ENCODE measurements at regions not wholly inside any gene's neighbourhood (a gene's known extent, or its start where the extent isn't known, plus 50 kb on each side); places are given as distances from the start of the nearest gene placed in this dataset.
"Not testable (repeated sequence)": the region's sequence is repeated elsewhere in the genome, so short reads cannot be mapped to it uniquely, and the experiment has no call there.

DNA sequence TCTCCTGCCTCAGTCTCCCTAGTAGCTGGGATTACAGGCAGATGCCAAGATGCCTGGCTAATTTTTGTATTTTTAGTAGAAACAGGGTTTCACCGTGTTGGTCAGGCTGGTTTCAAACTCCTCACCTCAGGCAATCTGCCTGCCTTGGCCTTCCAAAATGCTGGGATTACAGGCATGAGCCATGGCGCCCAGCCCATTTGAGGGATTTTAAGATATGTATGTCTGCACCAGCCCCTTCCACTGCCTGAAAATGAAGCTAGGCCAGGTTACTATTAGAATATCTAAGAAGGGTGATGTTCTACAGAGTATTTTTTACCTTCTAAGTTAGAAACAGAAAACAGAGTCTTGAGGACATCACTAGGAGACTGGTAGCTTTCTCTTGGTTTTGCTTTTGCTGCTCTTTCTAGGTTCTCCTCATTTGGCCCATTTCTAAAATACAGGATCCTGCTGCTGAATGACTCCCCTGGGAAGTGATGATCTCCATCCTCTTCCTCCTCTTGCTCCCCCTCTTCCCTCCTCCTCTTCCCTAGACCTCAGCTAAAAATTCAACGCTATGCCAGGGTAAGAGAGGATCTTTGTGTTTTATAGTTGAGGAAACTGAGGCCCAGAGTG, 118.5 kb downstream of the MYCN start:
- no peak for DNase-seq

GRCh38 chr2:16058256-16058655, 117.9 kb downstream of the MYCN start:
- DNase-seq, result no peak

- no peak for DNase-seq
Measured at GRCh38 chr2:16057661-16058060, 117.3 kb downstream of the MYCN start.

GRCh38 chr2:16055848-16056580, 115.7 kb downstream of the MYCN start:
- DNase-seq, result no peak

GRCh38 chr2:16053437-16054257, 113.3 kb downstream of the MYCN start:
- DNase-seq, result no peak

GRCh38 chr2:16052571-16053052, 112.3 kb downstream of the MYCN start:
- DNase-seq, result not testable (repeated sequence)

DNA sequence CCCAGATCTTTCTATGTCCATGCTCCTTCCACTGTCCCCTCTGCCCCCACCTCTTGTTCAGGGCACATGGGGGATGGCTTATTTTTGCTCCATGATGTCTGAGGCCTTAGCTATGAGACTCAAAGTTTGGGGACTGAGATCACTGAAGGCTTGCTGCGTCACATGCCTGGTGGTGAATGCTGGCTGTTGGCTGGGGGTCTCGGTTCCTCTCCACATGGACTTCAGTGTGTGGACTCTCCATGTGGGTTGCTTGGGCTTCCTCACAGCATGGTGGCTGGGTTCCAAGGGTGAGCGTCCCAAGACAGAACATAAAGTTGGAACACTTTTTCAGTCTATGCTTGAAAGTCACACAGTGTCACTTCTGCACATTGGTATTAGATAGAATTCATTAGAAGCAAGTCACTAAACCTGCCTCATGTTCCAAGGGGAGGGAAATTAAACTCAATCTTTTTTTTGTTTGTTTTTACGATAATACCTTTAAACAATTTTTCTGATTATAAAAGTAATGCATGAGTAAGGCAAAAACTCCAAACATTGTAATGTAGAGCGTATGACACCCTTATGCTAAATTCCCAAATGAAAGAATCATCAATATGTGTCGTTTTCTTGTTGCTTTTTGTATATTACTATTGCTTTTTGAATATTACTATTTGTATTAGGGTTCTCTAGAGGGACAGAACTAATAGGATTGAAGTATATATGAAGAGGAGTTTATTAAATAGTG, 111.7 kb downstream of the MYCN start:
- DNase-seq, result no peak

GRCh38 chr2:16050908-16051489, 110.6 kb downstream of the MYCN start:
- DNase-seq, result no peak

DNA sequence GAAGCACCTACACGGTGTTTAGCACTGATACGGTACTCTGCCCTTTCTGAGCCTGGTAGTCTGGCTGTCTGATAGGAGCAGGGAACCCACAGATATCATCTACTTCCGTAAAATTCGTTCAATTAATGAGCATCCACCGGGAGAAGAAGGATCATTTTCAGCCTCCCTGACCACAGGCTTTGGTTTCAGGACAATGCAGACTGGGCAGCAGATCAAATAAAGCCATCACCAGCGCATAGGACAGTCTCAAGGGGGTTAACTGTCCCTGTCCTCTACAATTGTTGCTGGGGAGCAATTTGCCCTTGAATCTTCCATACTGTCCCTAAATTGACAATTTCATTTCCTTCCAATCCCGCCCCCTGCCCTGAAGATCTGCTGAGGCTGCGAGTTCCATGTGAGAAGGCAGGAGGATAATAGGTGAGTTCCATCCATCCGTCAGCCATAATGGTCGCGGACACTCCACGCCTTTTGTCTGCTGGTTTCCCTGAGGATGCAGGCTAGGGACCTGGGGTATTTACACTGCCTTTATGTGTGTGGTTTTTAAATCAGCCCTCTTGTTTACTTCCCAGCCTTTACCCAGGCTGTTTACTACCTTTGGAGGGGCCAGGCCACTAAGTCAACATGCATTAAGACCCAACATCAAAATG, 110.0 kb downstream of the MYCN start:
- no peak for DNase-seq

GRCh38 chr2:16049406-16049805, 109.1 kb downstream of the MYCN start:
- DNase-seq, result no peak

DNA sequence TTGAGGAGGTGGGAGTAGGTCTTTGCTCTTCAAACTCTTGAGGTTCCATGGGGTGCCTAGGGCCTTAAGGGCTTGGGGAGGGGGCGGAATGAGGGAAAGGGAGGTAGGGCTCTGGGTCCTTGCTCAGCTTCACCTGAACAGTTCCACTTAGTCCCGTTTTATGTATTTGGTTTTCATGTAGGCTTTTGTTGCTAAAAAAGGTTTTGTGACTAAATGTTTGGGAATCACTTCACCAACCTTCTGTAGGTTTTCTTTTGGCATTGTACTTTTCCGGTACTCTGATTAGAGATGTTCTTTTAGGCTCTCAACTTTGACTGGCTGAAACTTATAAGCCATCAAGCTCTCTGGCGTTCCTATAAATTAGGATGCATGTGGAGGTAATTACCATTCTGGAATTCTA, 108.1 kb downstream of the MYCN start:
- DNase-seq, result no peak

DNA sequence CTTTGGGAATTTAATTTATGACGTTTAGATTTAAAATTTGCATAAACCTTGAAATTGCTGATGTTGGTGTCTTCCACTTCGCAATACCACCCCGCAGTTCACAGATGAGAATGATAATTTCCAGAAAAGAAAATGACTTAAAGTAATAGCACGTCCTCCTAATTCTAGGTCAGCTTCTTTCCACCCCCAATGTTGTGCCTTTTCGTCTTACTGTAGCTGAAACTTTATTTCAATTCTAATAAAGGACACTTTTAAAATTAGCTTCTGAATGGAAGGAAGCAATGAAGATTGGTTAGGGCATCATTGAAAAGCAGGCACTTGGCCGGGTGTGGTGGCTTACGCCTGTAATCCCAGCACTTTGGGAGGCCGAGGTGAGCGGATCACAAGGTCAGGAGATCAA, 107.4 kb downstream of the MYCN start:
- no peak for DNase-seq

GRCh38 chr2:16046649-16047048, 106.3 kb downstream of the MYCN start:
- DNase-seq, result no peak

DNA sequence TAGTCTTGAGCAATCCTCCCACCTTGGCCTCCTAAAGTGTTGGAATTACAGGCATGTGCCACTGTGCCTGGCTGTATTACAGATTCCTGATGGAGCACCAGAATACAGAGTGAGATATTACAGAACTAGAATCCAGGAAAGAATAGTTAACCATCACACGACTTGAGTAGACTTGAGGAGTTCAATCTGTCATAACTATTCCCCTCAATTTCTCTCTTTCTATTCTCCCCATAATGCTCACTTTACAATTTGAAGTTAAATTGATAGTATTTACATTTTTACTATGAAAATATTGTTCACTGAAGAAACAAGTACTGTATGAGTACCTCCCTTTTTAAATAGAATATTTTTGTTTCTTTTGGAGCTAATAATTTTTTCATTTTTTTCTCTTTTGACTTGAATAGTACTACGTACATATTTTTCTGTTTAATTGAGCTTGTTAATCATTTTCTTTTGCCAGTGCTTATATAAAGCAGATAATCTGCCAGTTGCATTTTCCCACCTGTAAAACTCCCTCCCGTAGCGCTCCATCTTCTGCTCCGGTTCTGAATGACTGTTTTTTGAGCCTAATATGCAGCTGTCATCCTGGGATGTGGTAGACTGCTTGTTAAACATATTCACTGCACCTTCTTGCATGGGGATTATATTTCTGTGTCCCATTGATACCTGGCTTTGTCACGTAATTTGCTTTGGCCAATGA, 105.5 kb downstream of the MYCN start:
- DNase-seq, result no peak

- no peak for DNase-seq
Measured at GRCh38 chr2:16044946-16045456, 104.7 kb downstream of the MYCN start.

DNA sequence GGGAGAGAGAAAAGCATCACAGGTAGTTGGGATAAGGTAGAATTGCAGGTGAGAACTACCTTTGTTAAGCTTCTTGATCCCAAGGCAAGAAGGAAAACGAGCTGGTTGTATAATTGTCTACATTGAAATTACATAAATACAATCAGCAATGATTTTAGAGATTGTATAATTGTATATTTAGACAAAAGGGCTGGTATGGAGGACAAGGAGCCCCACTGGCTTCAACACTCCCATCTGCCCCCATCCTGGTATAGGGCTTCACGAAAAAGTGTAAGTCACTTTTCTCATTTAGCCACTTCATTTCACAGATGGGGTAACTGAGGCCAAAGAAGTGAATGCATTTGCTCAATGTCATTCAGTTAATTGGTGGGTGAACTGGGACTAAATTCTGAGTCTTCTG, 103.3 kb downstream of the MYCN start:
- DNase-seq, result no peak

DNA sequence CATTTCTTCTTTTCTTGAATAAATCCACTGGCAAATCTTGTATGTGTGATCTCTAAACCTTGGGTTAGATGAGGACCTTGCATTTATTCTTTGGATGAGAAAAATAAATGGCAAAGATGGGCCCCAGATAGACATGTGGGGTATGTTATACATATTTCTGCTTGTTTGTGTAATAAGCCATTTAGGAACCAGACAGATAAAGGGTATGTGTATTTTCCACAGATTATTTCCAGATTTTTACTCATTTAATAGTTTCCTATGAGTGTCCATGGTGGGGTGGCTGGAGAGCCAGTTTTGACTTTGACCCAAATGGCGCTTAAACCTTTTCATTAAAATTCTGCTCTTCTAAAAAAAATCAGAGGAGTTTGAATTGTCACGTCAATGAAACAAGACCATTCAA, 102.8 kb downstream of the MYCN start:
- DNase-seq, result no peak

DNA sequence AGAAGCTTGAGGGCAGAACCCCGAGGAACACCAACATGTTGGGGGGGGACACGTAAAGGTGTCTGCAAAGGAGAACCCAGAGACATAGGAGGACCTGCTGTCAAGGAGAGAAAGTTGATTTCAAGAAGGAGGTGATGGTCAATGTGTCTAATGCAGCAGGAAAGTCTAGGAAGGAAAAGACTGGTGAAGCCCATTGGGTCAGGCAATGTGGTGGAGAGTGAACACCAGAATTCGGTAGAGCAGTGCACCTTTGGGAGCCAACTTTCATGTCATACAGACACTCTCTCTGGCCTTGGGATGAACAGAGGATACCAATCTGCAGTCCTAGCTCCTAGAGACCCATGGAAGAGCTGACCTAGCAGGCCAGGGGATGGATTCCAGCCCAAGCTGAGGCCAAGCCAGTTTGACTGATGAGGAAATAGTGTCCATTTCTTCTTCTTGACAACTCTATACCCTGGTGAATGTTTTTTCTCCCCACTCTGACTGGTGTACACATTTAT, 101.9 kb downstream of the MYCN start:
- no peak for DNase-seq

GRCh38 chr2:16040271-16041010, 100.1 kb downstream of the MYCN start:
- no peak for DNase-seq

- DNase-seq, result no peak
Measured at GRCh38 chr2:16039823-16040222, 99.5 kb downstream of the MYCN start.

All from CD4-positive, alpha-beta T cell treated with Interleukin-12 subunit alpha and Interleukin-12 subunit beta, for 1 hour (primary cell).